Lower lobe of right lung (tissue), 2 donors: ENCODE measurements at regions not wholly inside any gene's neighbourhood (a gene's known extent, or its start where the extent isn't known, plus 50 kb on each side); places are given as distances from the start of the nearest gene placed in this dataset.

Source experiments
- ATAC-seq, 2 donors: fragments of 200-7000 bp; cut with Tn5 transposase; one replicate each; pipeline ENCODE4 v1.9.1; 2020 to 2022; ENCODE audit warnings: mild to moderate bottlenecking in 2 of 2, moderate library complexity in 2 of 2
- DNase-seq: peaks from one replicate; pipeline ENCODE4 v3.0.0-alpha.2; 2020
- H3K27ac ChIP-seq: fragments of 200-600 bp; one replicate; pipeline ENCODE4 v1.8.0; 2022
- H3K27me3 ChIP-seq: fragments of 200-600 bp; one replicate; pipeline ENCODE4 v1.8.0; 2022; ENCODE audit warnings: low read depth
- H3K36me3 ChIP-seq: fragments of 200-600 bp; one replicate; pipeline ENCODE4 v1.8.0; 2022; ENCODE audit warnings: mild to moderate bottlenecking
- H3K4me1 ChIP-seq: fragments of 200-600 bp; one replicate; pipeline ENCODE4 v1.8.0; 2022
- H3K4me3 ChIP-seq: fragments of 200-600 bp; one replicate; pipeline ENCODE4 v1.8.0; 2022; ENCODE audit warnings: mild to moderate bottlenecking
- H3K9me3 ChIP-seq: fragments of 200-600 bp; one replicate; pipeline ENCODE4 v1.8.0; 2022
- intact Hi-C: fragments of 100-400 bp; cut with DNase I; formaldehyde crosslinking; loops from one replicate; pipeline ENCODE4 v1.11.0; 2022
- TF ChIP-seq, protein P1 (sequence below): fragments of 200-600 bp; IDR thresholded peaks from one replicate; pipeline ENCODE4 v1.8.0; 2022; ENCODE audit warnings: antibody characterized with exemption, mild to moderate bottlenecking
- donor health status: DM: no; HTN: yes; CAD: no; lungs with severe emphysema.

DNA sequence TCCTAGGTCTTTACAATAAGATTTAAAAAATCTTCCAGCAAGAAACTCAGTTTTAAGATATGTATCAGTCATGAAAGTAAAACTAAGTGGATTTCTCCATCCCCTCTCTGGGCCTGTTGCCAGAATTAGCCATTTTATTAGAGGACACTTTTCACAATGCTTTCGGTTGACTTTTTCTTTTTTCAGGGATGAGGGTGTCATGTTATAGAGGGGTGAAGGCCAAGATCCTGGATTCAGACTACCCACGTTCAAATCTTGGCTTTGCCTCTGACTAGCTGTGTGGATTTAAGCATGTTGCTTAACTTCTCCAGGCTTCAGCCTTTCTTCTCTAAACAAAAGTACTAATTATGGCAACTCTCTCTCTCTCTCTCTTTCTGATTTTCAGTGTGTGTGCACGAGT, 111.7 kb upstream of the COX10 start:
- TF ChIP-seq, protein P1, sequence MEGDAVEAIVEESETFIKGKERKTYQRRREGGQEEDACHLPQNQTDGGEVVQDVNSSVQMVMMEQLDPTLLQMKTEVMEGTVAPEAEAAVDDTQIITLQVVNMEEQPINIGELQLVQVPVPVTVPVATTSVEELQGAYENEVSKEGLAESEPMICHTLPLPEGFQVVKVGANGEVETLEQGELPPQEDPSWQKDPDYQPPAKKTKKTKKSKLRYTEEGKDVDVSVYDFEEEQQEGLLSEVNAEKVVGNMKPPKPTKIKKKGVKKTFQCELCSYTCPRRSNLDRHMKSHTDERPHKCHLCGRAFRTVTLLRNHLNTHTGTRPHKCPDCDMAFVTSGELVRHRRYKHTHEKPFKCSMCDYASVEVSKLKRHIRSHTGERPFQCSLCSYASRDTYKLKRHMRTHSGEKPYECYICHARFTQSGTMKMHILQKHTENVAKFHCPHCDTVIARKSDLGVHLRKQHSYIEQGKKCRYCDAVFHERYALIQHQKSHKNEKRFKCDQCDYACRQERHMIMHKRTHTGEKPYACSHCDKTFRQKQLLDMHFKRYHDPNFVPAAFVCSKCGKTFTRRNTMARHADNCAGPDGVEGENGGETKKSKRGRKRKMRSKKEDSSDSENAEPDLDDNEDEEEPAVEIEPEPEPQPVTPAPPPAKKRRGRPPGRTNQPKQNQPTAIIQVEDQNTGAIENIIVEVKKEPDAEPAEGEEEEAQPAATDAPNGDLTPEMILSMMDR: no peak
- ATAC-seq: no peak
- intact Hi-C loops: no loop called here
- H3K27me3 ChIP-seq: no peaks in the 10 kb centered on the region
- no peaks in the 10 kb centered on the region for H3K9me3 ChIP-seq
- H3K36me3 ChIP-seq: no peaks in the 10 kb centered on the region
- H3K4me1 ChIP-seq: no peaks in the 10 kb centered on the region
- H3K27ac ChIP-seq: no peak overlapping the region
- DNase-seq: no peak
- H3K4me3 ChIP-seq: no peak overlapping the region

DNA sequence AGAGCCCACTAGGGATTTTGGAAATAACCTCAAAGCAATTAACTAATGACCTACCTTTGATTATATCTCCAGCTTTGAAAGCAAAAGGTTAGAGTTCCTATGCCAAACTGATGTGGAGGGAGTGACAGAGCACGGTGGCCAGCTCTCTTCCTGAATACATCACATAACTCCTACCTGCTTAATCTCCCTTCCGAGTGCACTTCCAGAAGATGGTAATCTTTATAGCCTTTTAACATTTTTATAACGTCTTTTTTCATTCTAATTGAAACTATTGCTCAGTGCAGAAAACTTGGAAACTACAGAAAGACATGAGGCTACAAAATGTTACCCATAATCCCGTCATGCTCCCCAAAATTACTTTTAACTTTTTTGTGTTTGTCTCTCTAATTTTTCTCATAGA, 110.5 kb upstream of the COX10 start:
- no peak for ATAC-seq
- no peaks in the 10 kb centered on the region for H3K36me3 ChIP-seq
- no peak overlapping the region for H3K4me3 ChIP-seq
- TF ChIP-seq, protein P1: no peak
- no peaks in the 10 kb centered on the region for H3K4me1 ChIP-seq
- no peak for DNase-seq
- intact Hi-C loops: no loop called here
- H3K9me3 ChIP-seq: no peaks in the 10 kb centered on the region
- no peak overlapping the region for H3K27ac ChIP-seq
- H3K27me3 ChIP-seq: no peaks in the 10 kb centered on the region

DNA sequence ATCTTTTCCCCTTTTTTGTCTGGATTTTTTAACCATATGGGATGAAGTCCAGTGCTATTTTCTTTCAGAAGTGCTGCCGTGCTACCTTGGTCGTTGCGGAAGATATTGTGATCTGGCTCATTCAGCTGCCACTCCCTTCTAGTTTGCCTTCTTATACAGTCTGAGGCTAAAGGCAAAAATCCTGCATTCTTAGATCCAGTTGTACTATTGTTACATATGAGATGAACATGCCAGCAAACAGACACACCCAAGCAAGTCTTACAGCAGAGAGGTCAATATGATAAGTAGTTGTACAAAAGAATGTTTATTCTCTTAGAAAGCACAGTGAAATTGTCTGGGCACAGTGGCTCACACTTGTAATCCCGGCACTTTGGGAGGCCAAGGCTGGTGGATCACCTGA, 108.0 kb upstream of the COX10 start:
- Histone ChIP-seq H3K9me3 (no peaks in the 10 kb centered on the region), H3K36me3 (no peaks in the 10 kb centered on the region), H3K4me1 (no peaks in the 10 kb centered on the region), H3K27ac (no peak overlapping the region), H3K27me3 (no peaks in the 10 kb centered on the region), H3K4me3 (no peak overlapping the region)
- ATAC-seq (no peak), DNase-seq (no peak)
- intact Hi-C loops: no loop called here
- TF ChIP-seq, protein P1: no peak

DNA sequence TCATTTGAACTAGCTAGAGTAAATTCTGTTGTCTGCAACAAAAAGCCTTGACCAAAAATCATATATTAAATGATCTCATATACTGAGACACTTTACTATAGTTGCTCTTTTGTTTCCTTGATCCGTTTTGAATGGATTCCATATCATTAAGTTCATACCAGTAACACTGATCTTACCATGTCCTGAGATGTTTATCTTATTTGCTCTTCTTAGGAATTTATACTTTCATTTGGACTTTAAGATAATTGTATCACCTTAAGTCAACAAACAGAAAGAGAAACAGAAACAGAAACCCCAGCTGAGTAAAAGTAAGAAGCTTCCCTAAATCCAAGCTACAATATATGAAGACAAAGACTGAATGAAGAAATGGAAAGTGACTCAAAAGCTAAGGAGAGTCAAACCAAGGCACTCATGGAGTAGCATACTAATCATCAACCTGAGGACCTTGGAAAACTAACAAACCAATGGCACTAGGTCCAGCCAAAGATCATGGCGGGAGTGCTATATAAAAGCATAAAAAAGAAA, 106.5 kb upstream of the COX10 start:
- TF ChIP-seq, protein P1: no peak
- ATAC-seq (no peak), DNase-seq (no peak)
- no peak overlapping the region for H3K27ac ChIP-seq
- H3K27me3 ChIP-seq: no peaks in the 10 kb centered on the region
- no peaks in the 10 kb centered on the region for H3K9me3 ChIP-seq
- H3K4me3 ChIP-seq: no peak overlapping the region
- intact Hi-C loops: no loop called here
- no peaks in the 10 kb centered on the region for H3K36me3 ChIP-seq
- H3K4me1 ChIP-seq: no peaks in the 10 kb centered on the region

- TF ChIP-seq, protein P1: no peak
- ATAC-seq: no peak
- Histone ChIP-seq H3K27ac (no peak overlapping the region), H3K27me3 (no peaks in the 10 kb centered on the region), H3K36me3 (no peaks in the 10 kb centered on the region), H3K4me1 (no peaks in the 10 kb centered on the region), H3K9me3 (no peaks in the 10 kb centered on the region), H3K4me3 (no peak overlapping the region)
- intact Hi-C loops: no loop called here
- DNase-seq: no peak
These were observed 101.9 kb upstream of the COX10 start for GRCh38 chr17:13967416-13967815.

DNA sequence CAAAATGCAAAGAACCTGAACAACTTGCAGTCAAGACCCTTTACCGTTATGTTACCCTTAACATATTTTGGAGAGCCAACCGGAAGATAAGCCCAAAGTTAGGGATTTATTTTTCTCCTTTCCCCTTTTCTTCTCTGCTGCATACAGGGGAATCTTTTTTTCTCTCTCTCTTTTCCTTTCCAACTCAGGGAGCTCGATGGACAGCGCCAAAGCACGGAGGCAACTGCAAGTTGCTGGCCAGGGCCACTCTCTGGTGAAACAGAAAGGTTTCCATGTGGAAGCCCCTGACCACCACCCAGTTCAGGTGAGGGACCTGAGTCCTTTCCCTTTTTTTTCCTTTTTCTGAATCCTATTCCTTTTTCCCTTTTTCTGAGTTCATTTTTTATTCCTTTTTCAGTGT, 98.8 kb upstream of the COX10 start:
- ATAC-seq: no peak
- H3K4me1 ChIP-seq: no peaks in the 10 kb centered on the region
- TF ChIP-seq, protein P1: no peak
- H3K36me3 ChIP-seq: no peaks in the 10 kb centered on the region
- H3K4me3 ChIP-seq: no peak overlapping the region
- no peaks in the 10 kb centered on the region for H3K9me3 ChIP-seq
- no peaks in the 10 kb centered on the region for H3K27me3 ChIP-seq
- intact Hi-C loops: no loop called here
- H3K27ac ChIP-seq: no peak overlapping the region
- DNase-seq: no peak
